GM13977 (cell line): ENCODE measurements at regions not wholly inside any gene's neighbourhood (a gene's known extent, or its start where the extent isn't known, plus 50 kb on each side); places are given as distances from the start of the nearest gene placed in this dataset.

Source experiments
- DNase-seq: peaks from one replicate; pipeline ENCODE4 v3.0.0; 2012; ENCODE audit warnings: low spot score
- CTCF ChIP-seq: IDR thresholded peaks from 2 replicates; pipeline ENCODE4 v1.5.1; 2012; ENCODE audit warnings: mild to moderate bottlenecking, control low read depth; ENCODE audit not compliant: insufficient read depth; ENCODE audit errors: extremely low read depth, missing control alignments
- in situ Hi-C: fragments of 300-500 bp; cut with MboI; formaldehyde crosslinking; loops from one replicate; pipeline ENCODE4 v1.12.0; 2022; ENCODE audit warnings: low sequenced_read_pairs, low pct_unique_long_range_greater_than_20kb, mixed read lengths, inconsistent platforms; ENCODE audit not compliant: unreplicated experiment

DNA sequence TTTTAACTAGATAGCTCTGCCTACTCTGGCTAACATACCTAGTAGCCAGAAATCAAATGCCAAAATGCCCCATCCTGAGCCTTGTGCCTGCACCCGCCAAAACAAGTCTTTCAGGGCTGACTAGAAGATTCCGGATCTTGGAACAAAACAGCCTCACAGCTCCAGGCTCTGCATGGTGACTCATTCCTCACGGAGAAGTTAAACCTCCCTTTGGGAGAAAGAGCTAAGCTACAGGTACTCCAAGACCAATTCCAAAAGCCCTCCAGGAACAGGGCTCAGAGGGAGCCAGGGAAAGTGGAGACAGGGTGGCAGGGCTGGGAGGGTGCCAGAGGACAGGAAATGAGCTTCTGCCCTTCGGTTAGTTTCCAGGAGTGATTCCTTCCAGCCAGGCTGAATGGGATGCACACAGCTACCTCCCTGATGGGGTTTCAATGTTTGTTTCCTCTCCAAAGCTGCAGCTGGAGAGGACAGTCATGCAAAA lies 295.6 kb downstream of the TNS1 start:
- no peak for DNase-seq
- TF ChIP-seq CTCF, result no peak
- in situ Hi-C loops, result loop anchor here (25.0 kb wide), 2 partner anchors 195 to 1020 kb away; partner anchors contain the start of gene IGFBP5

DNA sequence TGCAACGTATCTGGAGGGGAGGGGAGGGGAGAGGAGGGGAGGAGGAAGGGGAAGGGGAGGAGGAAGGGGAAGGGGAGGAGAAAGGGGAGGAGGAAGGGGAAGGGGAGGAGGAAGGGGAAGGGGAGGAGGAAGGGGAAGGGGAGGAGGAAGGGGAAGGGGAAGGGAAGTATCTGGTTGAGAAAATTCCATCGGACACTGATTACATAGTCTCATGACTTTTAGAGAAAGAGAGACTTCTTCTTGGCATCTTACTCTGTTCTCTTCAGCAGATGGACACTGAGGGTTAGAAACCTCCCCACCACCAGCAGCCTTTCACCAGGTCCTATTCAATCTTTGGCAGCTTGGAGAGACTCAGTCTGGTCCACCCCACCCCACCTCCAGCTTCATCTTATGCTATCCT lies 296.3 kb downstream of the TNS1 start:
- no peak for TF ChIP-seq CTCF
- no peak for DNase-seq
- in situ Hi-C loops, result loop anchor here (25.0 kb wide), 2 partner anchors 194 to 1019 kb away; partner anchors contain the start of gene IGFBP5

GRCh38 chr2:217706095-217706494 lies 296.7 kb downstream of the TNS1 start:
- in situ Hi-C loops, result loop anchor here (25.0 kb wide), 2 partner anchors 194 to 1019 kb away; partner anchors contain the start of gene IGFBP5
- TF ChIP-seq CTCF, result no peak
- DNase-seq, result no peak

GRCh38 chr2:217705461-217705860 lies 297.3 kb downstream of the TNS1 start:
- DNase-seq, result no peak
- in situ Hi-C loops, result loop anchor here (25.0 kb wide), 2 partner anchors 193 to 1018 kb away; partner anchors contain the start of gene IGFBP5
- no peak for TF ChIP-seq CTCF

GRCh38 chr2:217703999-217704398 lies 298.8 kb downstream of the TNS1 start:
- TF ChIP-seq CTCF, result no peak
- no peak for DNase-seq
- in situ Hi-C loops, result loop anchor here (25.0 kb wide), 2 partner anchors 192 to 1017 kb away; partner anchors contain the start of gene IGFBP5

GRCh38 chr2:217703102-217703501 lies 299.7 kb downstream of the TNS1 start:
- no peak for DNase-seq
- TF ChIP-seq CTCF, result no peak
- in situ Hi-C loops, result loop anchor here (25.0 kb wide), 2 partner anchors 191 to 1016 kb away; partner anchors contain the start of gene IGFBP5
